Neuronal stem cell (in vitro differentiated cells): ENCODE measurements at regions not wholly inside any gene's neighbourhood (a gene's known extent, or its start where the extent isn't known, plus 50 kb on each side); places are given as distances from the start of the nearest gene placed in this dataset.

Experiments
- DNase-seq: peaks from one replicate; pipeline ENCODE4 v3.0.0-alpha.2; 2013; ENCODE audit warnings: low spot score
- H2AFZ ChIP-seq: one replicate; pipeline ENCODE4 v1.6.1; 2013; ENCODE audit warnings: mild to moderate bottlenecking, low read length, inconsistent platforms
- H2AK5ac ChIP-seq: 2 replicates; pipeline ENCODE4 v1.6.1; 2013; ENCODE audit warnings: low read depth, mild to moderate bottlenecking, inconsistent platforms, low read length, moderate library complexity, mixed read lengths
- H2BK120ac ChIP-seq: 2 replicates; pipeline ENCODE4 v1.6.1; 2013; ENCODE audit warnings: low read depth, mild to moderate bottlenecking, inconsistent platforms, low read length, moderate library complexity, mixed read lengths
- H2BK12ac ChIP-seq: one replicate; pipeline ENCODE4 v1.6.1; 2013; ENCODE audit warnings: low read length, inconsistent platforms
- H2BK15ac ChIP-seq: 2 replicates; pipeline ENCODE4 v1.6.1; 2013; ENCODE audit warnings: mild to moderate bottlenecking, low read length, inconsistent platforms, mixed read lengths
- H2BK5ac ChIP-seq: one replicate; pipeline ENCODE4 v1.6.1; 2013; ENCODE audit warnings: inconsistent platforms, mild to moderate bottlenecking, low read length, moderate library complexity
- H3K14ac ChIP-seq: one replicate; pipeline ENCODE4 v1.6.1; 2013; ENCODE audit warnings: low read length, inconsistent platforms
- H3K18ac ChIP-seq: 2 replicates; pipeline ENCODE4 v1.6.1; 2013; ENCODE audit warnings: low read length, inconsistent platforms
- H3K23ac ChIP-seq: 2 replicates; pipeline ENCODE4 v1.6.1; 2013; ENCODE audit warnings: low read depth, mild to moderate bottlenecking, mixed read lengths, low read length, inconsistent platforms; ENCODE audit not compliant: poor library complexity
- H3K27ac ChIP-seq: replicated peaks from 3 replicates; pipeline ENCODE4 v1.5.1; 2013; ENCODE audit warnings: low read length, inconsistent platforms
- H3K27me3 ChIP-seq, 3 experiments: 2 replicates each; pipeline ENCODE4 v1.6.1; 2013; ENCODE audit warnings: low read length in 3 of 3, mild to moderate bottlenecking in 2 of 3, inconsistent platforms in 1 of 3, low read depth in 1 of 3, mixed read lengths in 1 of 3, moderate library complexity in 1 of 3; ENCODE audit not compliant: control insufficient read depth in 3 of 3, insufficient read depth in 3 of 3
- H3K36me3 ChIP-seq, 2 donors: replicated peaks in 1 of 2; 2 replicates each; pipeline ENCODE4 v1.6.1; 2013; ENCODE audit warnings: low read length in 2 of 2; ENCODE audit not compliant: control insufficient read depth in 2 of 2, insufficient read depth in 2 of 2
- H3K4ac ChIP-seq: 2 replicates; pipeline ENCODE4 v1.6.1; 2013; ENCODE audit warnings: inconsistent platforms, mild to moderate bottlenecking, low read length, moderate library complexity
- H3K4me1 ChIP-seq, 2 donors: 1 replicate in 1 of 2; 2 replicates in 1 of 2; pipeline ENCODE4 v1.6.1; 2013; ENCODE audit warnings: low read length in 2 of 2, low read depth in 1 of 2; ENCODE audit not compliant: control insufficient read depth in 2 of 2, insufficient read depth in 1 of 2
- H3K4me2 ChIP-seq: one replicate; pipeline ENCODE4 v1.6.1; 2013; ENCODE audit warnings: mild to moderate bottlenecking, low read length, inconsistent platforms; ENCODE audit not compliant: insufficient read depth, poor library complexity, severe bottlenecking
- H3K4me3 ChIP-seq, 2 donors: 2 replicates each; pipeline ENCODE4 v1.5.1; 2013; ENCODE audit warnings: low read length in 2 of 2, mild to moderate bottlenecking in 2 of 2, inconsistent platforms in 1 of 2, moderate library complexity in 1 of 2
- H3K79me1 ChIP-seq: one replicate; pipeline ENCODE4 v1.6.1; 2013; ENCODE audit warnings: low read depth, mild to moderate bottlenecking, inconsistent platforms, low read length, moderate library complexity
- H3K9ac ChIP-seq: one replicate; pipeline ENCODE4 v1.6.1; 2013; ENCODE audit warnings: mild to moderate bottlenecking, low read depth, low read length, inconsistent platforms; ENCODE audit not compliant: poor library complexity
- H3K9me3 ChIP-seq, 2 donors: replicated peaks in 1 of 2; 2 replicates each; pipeline versions ENCODE3 to v1.6.1; 2013; ENCODE audit warnings: low read length in 2 of 2, mild to moderate bottlenecking in 2 of 2, inconsistent platforms in 1 of 2, low read depth in 1 of 2, mixed read lengths in 1 of 2, moderate library complexity in 1 of 2; ENCODE audit not compliant: control insufficient read depth in 2 of 2, insufficient read depth in 1 of 2
- H4K8ac ChIP-seq: one replicate; pipeline ENCODE4 v1.6.1; 2013; ENCODE audit warnings: low read depth, mild to moderate bottlenecking, inconsistent platforms, low read length, moderate library complexity
- H4K91ac ChIP-seq: one replicate; pipeline ENCODE4 v1.6.1; 2013; ENCODE audit warnings: low read length, low read depth, mild to moderate bottlenecking, inconsistent platforms; ENCODE audit not compliant: poor library complexity
- WGBS, 2 donors: extraction: QIAGEN DNeasy Blood & Tissue Kit; methylation state at CpG; one replicate each; pipeline ENCODE4 v1.1.7; 2013; ENCODE audit warnings: missing lambda C conversion rate in 2 of 2, mixed read lengths in 1 of 2; ENCODE audit not compliant: insufficient read length in 2 of 2, insufficient replicate concordance in 1 of 2; ENCODE audit errors: extremely low coverage in 2 of 2; 5-methylcytosine and 5-hydroxymethylcytosine counted together

- Histone ChIP-seq H3K27me3 (no peaks in the 10 kb centered on the region), H2BK120ac (no peak overlapping the region), H3K9ac (no peak overlapping the region), H3K4me3 (no peak overlapping the region), H3K4ac (no peak overlapping the region), H4K8ac (no peak overlapping the region), H2AK5ac (no peak overlapping the region), H3K14ac (no peak overlapping the region), H4K91ac (no peak overlapping the region), H2BK15ac (no peak overlapping the region), H3K18ac (no peak overlapping the region), H2BK12ac (no peak overlapping the region), H3K4me1 (peaks cover 0 to 1% of the 10 kb centered on the region in 2 donors), H3K36me3 (no peaks in the 10 kb centered on the region), H2AFZ (peak overlapping the region; percentile 47), H3K9me3 (no peaks in the 10 kb centered on the region), H2BK5ac (no peak overlapping the region), H3K27ac (no peak overlapping the region), H3K79me1 (no peaks in the 10 kb centered on the region), H3K23ac (no peak overlapping the region), H3K4me2 (no peak overlapping the region)
- no peak for DNase-seq
- no CpG with 5 or more reads among the region's 5 CpGs for WGBS, 2 donors
Measured at GRCh38 chr2:19203866-19204265, 154.6 kb downstream of the OSR1 start.

GRCh38 chr2:19201911-19202462, 156.4 kb downstream of the OSR1 start:
- H2BK12ac ChIP-seq: no peak overlapping the region
- no peak overlapping the region for H3K23ac ChIP-seq
- H3K4ac ChIP-seq: no peak overlapping the region
- no peaks in the 10 kb centered on the region for H3K9me3 ChIP-seq
- H3K27ac ChIP-seq: no peak overlapping the region
- H3K4me1 ChIP-seq: no peaks in the 10 kb centered on the region
- no peak overlapping the region for H2AFZ ChIP-seq
- H3K14ac ChIP-seq: no peak overlapping the region
- no peak overlapping the region for H2AK5ac ChIP-seq
- H3K18ac ChIP-seq: no peak overlapping the region
- no peak overlapping the region for H4K8ac ChIP-seq
- H3K4me2 ChIP-seq: no peak overlapping the region
- H3K4me3 ChIP-seq: no peak overlapping the region
- H3K79me1 ChIP-seq: no peaks in the 10 kb centered on the region
- no CpG with 5 or more reads among the region's 4 CpGs for WGBS, 2 donors
- DNase-seq: no peak
- no peak overlapping the region for H4K91ac ChIP-seq
- no peak overlapping the region for H2BK5ac ChIP-seq
- no peak overlapping the region for H2BK15ac ChIP-seq
- no peaks in the 10 kb centered on the region for H3K36me3 ChIP-seq
- no peaks in the 10 kb centered on the region for H3K27me3 ChIP-seq
- H2BK120ac ChIP-seq: no peak overlapping the region
- H3K9ac ChIP-seq: no peak overlapping the region

- no peak overlapping the region for H3K4ac ChIP-seq
- no peak overlapping the region for H3K4me3 ChIP-seq
- no peak overlapping the region for H3K27ac ChIP-seq
- H3K9ac ChIP-seq: no peak overlapping the region
- H3K79me1 ChIP-seq: no peaks in the 10 kb centered on the region
- H3K4me2 ChIP-seq: no peak overlapping the region
- H2BK12ac ChIP-seq: no peak overlapping the region
- H3K14ac ChIP-seq: no peak overlapping the region
- no peak for DNase-seq
- no peaks in the 10 kb centered on the region for H3K36me3 ChIP-seq
- no peak overlapping the region for H3K23ac ChIP-seq
- H2AK5ac ChIP-seq: no peak overlapping the region
- H2BK120ac ChIP-seq: no peak overlapping the region
- no peak overlapping the region for H4K91ac ChIP-seq
- H3K18ac ChIP-seq: no peak overlapping the region
- H3K27me3 ChIP-seq: no peaks in the 10 kb centered on the region
- WGBS, 2 donors: no CpG with 5 or more reads among the region's 1 CpG
- no peaks in the 10 kb centered on the region for H3K4me1 ChIP-seq
- no peak overlapping the region for H4K8ac ChIP-seq
- H2BK15ac ChIP-seq: no peak overlapping the region
- no peak overlapping the region for H2BK5ac ChIP-seq
- H3K9me3 ChIP-seq: no peaks in the 10 kb centered on the region
- H2AFZ ChIP-seq: no peak overlapping the region
Measured at GRCh38 chr2:19198381-19198780, 160.0 kb downstream of the OSR1 start.

- WGBS, 2 donors: no CpG with 5 or more reads among the region's 1 CpG
- no peak overlapping the region for H3K27ac ChIP-seq
- H2AFZ ChIP-seq: no peak overlapping the region
Measured at GRCh38 chr2:19195661-19196060, 162.8 kb downstream of the OSR1 start.

More at GRCh38 chr2:19195661-19196060, 162.8 kb downstream of the OSR1 start:
- H3K4me1 ChIP-seq: no peaks in the 10 kb centered on the region
- H2AK5ac ChIP-seq: no peak overlapping the region
- no peaks in the 10 kb centered on the region for H3K9me3 ChIP-seq
- no peak for DNase-seq
- H4K8ac ChIP-seq: no peak overlapping the region
- H3K23ac ChIP-seq: no peak overlapping the region
- H2BK12ac ChIP-seq: no peak overlapping the region
- H3K79me1 ChIP-seq: no peaks in the 10 kb centered on the region
- H2BK5ac ChIP-seq: no peak overlapping the region
- no peaks in the 10 kb centered on the region for H3K27me3 ChIP-seq
- H4K91ac ChIP-seq: no peak overlapping the region
- no peak overlapping the region for H3K9ac ChIP-seq
- no peak overlapping the region for H2BK15ac ChIP-seq
- H3K36me3 ChIP-seq: no peaks in the 10 kb centered on the region
- no peak overlapping the region for H2BK120ac ChIP-seq
- no peak overlapping the region for H3K4ac ChIP-seq
- no peak overlapping the region for H3K14ac ChIP-seq
- no peak overlapping the region for H3K18ac ChIP-seq
- no peak overlapping the region for H3K4me2 ChIP-seq
- no peak overlapping the region for H3K4me3 ChIP-seq
